Spleen (tissue), 11 donors: ENCODE measurements at regions not wholly inside any gene's neighbourhood (a gene's known extent, or its start where the extent isn't known, plus 50 kb on each side); places are given as distances from the start of the nearest gene placed in this dataset.

Experiments
- DNase-seq: peaks from one replicate; pipeline ENCODE4 v3.0.0-alpha.2; 2020
- H3K27ac ChIP-seq, 8 donors: fragments of 200-600 bp; sonication (generic) in 7 of 8; 1 replicate in 4 of 8; 2 replicates in 4 of 8; pipeline versions ENCODE4 v1.5.0 to v1.8.0; 2016 to 2021; ENCODE audit warnings: inconsistent platforms in 4 of 8, mild to moderate bottlenecking in 4 of 8, moderate library complexity in 1 of 8
- H3K27me3 ChIP-seq, 7 donors: fragments of 200-600 bp; sonication (generic) in 6 of 7; replicated peaks in 1 of 7; 1 replicate in 4 of 7; 2 replicates in 3 of 7; pipeline versions ENCODE4 v1.5.0 to v1.8.0; 2016 to 2021; ENCODE audit warnings: inconsistent platforms in 3 of 7, mild to moderate bottlenecking in 1 of 7
- H3K36me3 ChIP-seq, 6 donors: fragments of 200-600 bp; sonication (generic) in 5 of 6; 1 replicate in 4 of 6; 2 replicates in 2 of 6; pipeline versions ENCODE4 v1.5.0 to v1.8.0; 2016 to 2021; ENCODE audit warnings: inconsistent platforms in 2 of 6
- H3K4me1 ChIP-seq, 6 donors: fragments of 200-600 bp; sonication (generic) in 5 of 6; 1 replicate in 3 of 6; 2 replicates in 3 of 6; pipeline versions ENCODE4 v1.5.0 to v1.8.0; 2016 to 2021; ENCODE audit warnings: inconsistent platforms in 3 of 6
- H3K4me3 ChIP-seq, 8 donors: fragments of 200-600 bp; sonication (generic) in 7 of 8; 1 replicate in 4 of 8; 2 replicates in 4 of 8; pipeline versions ENCODE4 v1.5.0 to v1.8.0; 2016 to 2021; ENCODE audit warnings: inconsistent platforms in 4 of 8, mild to moderate bottlenecking in 4 of 8, moderate library complexity in 2 of 8
- H3K9me3 ChIP-seq, 8 donors: fragments of 200-600 bp; sonication (generic) in 7 of 8; 1 replicate in 4 of 8; 2 replicates in 4 of 8; pipeline versions ENCODE4 v1.5.0 to v1.8.0; 2016 to 2021; ENCODE audit warnings: inconsistent platforms in 4 of 8
- POLR2A ChIP-seq, 3 donors: fragments of 450-650 bp; IDR thresholded peaks; one replicate each; pipeline ENCODE4 v1.5.1; 2017; ENCODE audit warnings: antibody characterized with exemption in 3 of 3, mild to moderate bottlenecking in 1 of 3
- POLR2AphosphoS5 ChIP-seq, 3 donors: sonication (generic); formaldehyde crosslinking; IDR thresholded peaks; one replicate each; pipeline ENCODE4 v1.5.1; 2017; ENCODE audit warnings: antibody characterized with exemption in 3 of 3
- WGBS, 5 donors: extraction: QIAGEN DNeasy Blood & Tissue Kit in 3 of 5; methylation state at CpG; one replicate each; pipeline versions ENCODE4 v1.1.5 to v1.1.7; 2013 to 2018; 5-methylcytosine and 5-hydroxymethylcytosine counted together
- intact Hi-C: fragments of 100-400 bp; cut with DNase I; formaldehyde crosslinking; loops from one replicate; pipeline ENCODE4 v1.15.0; 2023; ENCODE audit warnings: low total_unique reads
- TF ChIP-seq, protein P1 (sequence below), 11 experiments: fragments of 200-600 bp in 7 of 11; fragments of 450-650 bp in 4 of 11; sonication (generic) in 4 of 11; IDR thresholded peaks in 8 of 11; conservative IDR thresholded peaks in 3 of 11; 1 replicate in 7 of 11; 2 replicates in 4 of 11; pipeline versions ENCODE4 v1.4.0 to v1.8.0; 2016 to 2021; ENCODE audit warnings: antibody characterized with exemption in 11 of 11, inconsistent platforms in 4 of 11, mild to moderate bottlenecking in 1 of 11
- donor health status: healthy with polysubstance abuse.
- donor health status: DM: no; HTN: no; CAD: no; lungs with moderate emphysema.
- donor health status: DM: no; HTN: no; CAD: no.
- donor health status: Bipolar disorder and iron deficiency.
- donor health status: healthy.
- donor health status: DM: no; HTN: no; CAD: no.
- donor health status: DM: yes; HTN: yes; CAD: no.

DNA sequence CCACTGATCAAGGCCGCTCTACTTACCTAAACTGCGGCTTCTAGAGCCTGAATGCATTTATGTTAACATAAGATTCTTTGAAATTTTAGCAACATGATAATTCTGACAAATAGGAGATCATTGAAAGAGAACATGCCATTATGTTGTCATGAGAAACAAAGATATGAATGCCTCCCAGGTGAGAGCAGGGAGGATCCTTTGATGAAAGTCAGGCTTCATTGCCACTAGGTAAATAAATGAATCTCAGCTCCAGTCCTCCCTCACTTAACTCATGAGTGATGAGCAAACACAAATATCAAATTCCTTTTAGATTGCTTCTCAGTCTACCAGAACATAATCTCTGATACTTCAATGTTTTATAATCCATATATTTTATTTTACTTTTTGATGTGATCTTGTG lies 463.2 kb upstream of the CDH7 start:
- Histone ChIP-seq H3K4me3 (no peak overlapping the region), H3K27me3 (no peaks in the 10 kb centered on the region), H3K4me1 (no peaks in the 10 kb centered on the region), H3K9me3 (no peaks in the 10 kb centered on the region), H3K36me3 (no peaks in the 10 kb centered on the region), H3K27ac (no peak overlapping the region)
- 87 to 98% (median 92%) methylated on average over 2 of the region's 2 CpGs for WGBS, 5 donors
- intact Hi-C loops = no loop called here
- TF ChIP-seq POLR2AphosphoS5 (IDR thresholded peaks at IDR 0.05) = no peak
- TF ChIP-seq, protein P1, sequence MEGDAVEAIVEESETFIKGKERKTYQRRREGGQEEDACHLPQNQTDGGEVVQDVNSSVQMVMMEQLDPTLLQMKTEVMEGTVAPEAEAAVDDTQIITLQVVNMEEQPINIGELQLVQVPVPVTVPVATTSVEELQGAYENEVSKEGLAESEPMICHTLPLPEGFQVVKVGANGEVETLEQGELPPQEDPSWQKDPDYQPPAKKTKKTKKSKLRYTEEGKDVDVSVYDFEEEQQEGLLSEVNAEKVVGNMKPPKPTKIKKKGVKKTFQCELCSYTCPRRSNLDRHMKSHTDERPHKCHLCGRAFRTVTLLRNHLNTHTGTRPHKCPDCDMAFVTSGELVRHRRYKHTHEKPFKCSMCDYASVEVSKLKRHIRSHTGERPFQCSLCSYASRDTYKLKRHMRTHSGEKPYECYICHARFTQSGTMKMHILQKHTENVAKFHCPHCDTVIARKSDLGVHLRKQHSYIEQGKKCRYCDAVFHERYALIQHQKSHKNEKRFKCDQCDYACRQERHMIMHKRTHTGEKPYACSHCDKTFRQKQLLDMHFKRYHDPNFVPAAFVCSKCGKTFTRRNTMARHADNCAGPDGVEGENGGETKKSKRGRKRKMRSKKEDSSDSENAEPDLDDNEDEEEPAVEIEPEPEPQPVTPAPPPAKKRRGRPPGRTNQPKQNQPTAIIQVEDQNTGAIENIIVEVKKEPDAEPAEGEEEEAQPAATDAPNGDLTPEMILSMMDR (IDR thresholded peaks at IDR 0.05 in 8 of 11, conservative IDR thresholded peaks at IDR 0.05 in 3 of 11) = no peak
- TF ChIP-seq POLR2A (IDR thresholded peaks at IDR 0.05) = no peak
- DNase-seq = no peak

- Histone ChIP-seq H3K4me3 (no peak overlapping the region), H3K36me3 (no peaks in the 10 kb centered on the region), H3K27ac (no peak overlapping the region), H3K27me3 (no peaks in the 10 kb centered on the region), H3K9me3 (no peaks in the 10 kb centered on the region), H3K4me1 (no peaks in the 10 kb centered on the region)
- no peak for TF ChIP-seq POLR2AphosphoS5 (IDR thresholded peaks at IDR 0.05)
- no peak for DNase-seq
- intact Hi-C loops = no loop called here
- WGBS, 5 donors = 64 to 81% (median 77%) methylated on average over 1 of the region's 1 CpG
Observed at GRCh38 chr18:65282096-65282495, 468.7 kb upstream of the CDH7 start.

DNA sequence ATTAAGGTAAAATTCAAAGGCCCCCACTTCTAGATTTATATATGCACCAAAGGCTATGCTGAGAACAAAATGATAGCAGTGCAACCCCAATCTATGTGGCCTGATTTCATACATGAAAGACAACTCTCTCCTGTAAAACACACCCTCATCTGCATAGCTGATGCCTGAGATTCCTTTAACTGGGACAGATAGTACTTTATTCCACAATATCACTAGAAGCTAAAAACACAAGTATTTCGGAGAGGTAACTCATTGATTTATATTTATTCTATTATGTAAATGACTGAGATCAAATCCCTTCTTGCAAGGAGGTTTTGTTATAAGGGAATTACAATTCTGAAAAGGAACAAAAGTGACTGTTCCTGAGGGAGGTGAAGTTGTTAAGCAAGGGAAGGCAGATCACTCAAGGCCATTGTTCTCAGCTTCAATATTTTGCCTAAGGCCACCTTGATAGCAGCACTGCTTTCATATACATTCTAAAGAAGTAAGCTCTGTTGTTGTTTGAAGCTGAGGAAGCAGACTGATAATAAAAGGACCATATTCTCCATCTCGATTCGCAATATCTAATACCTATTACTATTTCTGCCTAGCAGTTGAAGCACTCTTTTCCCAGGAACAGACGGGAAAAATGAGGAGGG lies 471.0 kb upstream of the CDH7 start:
- intact Hi-C loops = no loop called here
- TF ChIP-seq POLR2A (IDR thresholded peaks at IDR 0.05) = no peak
- TF ChIP-seq, protein P1 (IDR thresholded peaks at IDR 0.05 in 8 of 11, conservative IDR thresholded peaks at IDR 0.05 in 3 of 11) = no peak
- no peak for TF ChIP-seq POLR2AphosphoS5 (IDR thresholded peaks at IDR 0.05)
- DNase-seq = no peak
- Histone ChIP-seq H3K9me3 (no peaks in the 10 kb centered on the region), H3K4me1 (no peaks in the 10 kb centered on the region), H3K27ac (no peak overlapping the region), H3K4me3 (no peak overlapping the region), H3K36me3 (no peaks in the 10 kb centered on the region), H3K27me3 (no peaks in the 10 kb centered on the region)
- whole genome bisulfite sequencing, 5 donors = 83 to 91% (median 87%) methylated on average over 4 of the region's 4 CpGs

DNA sequence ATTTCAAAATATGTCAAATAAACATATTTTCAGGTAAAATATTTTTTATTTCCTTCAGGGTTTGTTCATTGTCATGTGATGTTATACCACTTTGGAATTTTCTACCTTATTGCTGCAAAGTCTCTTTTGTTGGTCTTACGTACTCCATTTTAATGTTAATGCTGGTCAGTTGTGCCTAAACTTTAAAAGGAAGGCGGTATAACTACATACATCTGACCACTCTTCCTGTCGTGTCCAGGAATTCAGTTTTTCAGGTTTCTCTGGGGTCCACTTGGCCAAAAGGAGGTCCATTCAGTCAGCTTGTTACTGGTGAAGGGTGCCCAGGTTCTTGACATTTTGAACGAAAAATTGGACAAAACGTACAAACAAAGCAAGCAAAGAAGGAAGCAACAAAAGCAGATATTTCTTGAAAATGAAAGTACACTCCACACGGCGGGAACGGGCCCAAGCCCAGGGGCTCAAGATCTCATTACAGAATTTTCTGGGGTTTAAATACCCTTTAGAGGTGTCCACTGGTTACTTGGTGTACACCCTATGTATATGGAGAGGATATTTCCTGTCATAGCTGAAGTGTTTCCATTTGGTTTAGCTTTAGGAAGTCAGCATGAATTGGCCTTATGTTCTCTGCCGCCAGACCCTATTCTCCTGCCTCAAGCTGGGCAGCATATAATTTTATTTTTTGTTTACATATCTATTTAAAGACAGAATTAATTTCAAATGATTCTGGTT lies 471.7 kb upstream of the CDH7 start:
- intact Hi-C loops = no loop called here
- no peak overlapping the region for H3K27ac ChIP-seq
- 81 to 94% (median 88%) methylated on average over 9 of the region's 9 CpGs for WGBS, 5 donors
- no peaks in the 10 kb centered on the region for H3K9me3 ChIP-seq
- TF ChIP-seq, protein P1 (IDR thresholded peaks at IDR 0.05 in 8 of 11, conservative IDR thresholded peaks at IDR 0.05 in 3 of 11) = no peak
- TF ChIP-seq POLR2AphosphoS5 (IDR thresholded peaks at IDR 0.05) (no peak), POLR2A (IDR thresholded peaks at IDR 0.05) (no peak)
- H3K27me3 ChIP-seq = no peaks in the 10 kb centered on the region
- no peak for DNase-seq
- no peak overlapping the region for H3K4me3 ChIP-seq
- H3K4me1 ChIP-seq = no peaks in the 10 kb centered on the region
- no peaks in the 10 kb centered on the region for H3K36me3 ChIP-seq
